Activated T-helper 17 cell treated with anti-CD3 and anti-CD28 coated beads, Interleukin-2, amount 50 U/mL, for 72 hours (primary cell): ENCODE measurements at regions not wholly inside any gene's neighbourhood (a gene's known extent, or its start where the extent isn't known, plus 50 kb on each side); places are given as distances from the start of the nearest gene placed in this dataset.

Experiments used
- ATAC-seq: fragments of 150-1000 bp; cut with Tn5 transposase; replicated peaks from 2 replicates; pipeline ENCODE4 v1.10.0; 2021; ENCODE audit warnings: mild to moderate bottlenecking, moderate library complexity
- H3K27ac Mint-ChIP-seq: one replicate; pipeline ENCODE4 v1.8.0; 2022; ENCODE audit warnings: mixed read lengths
- H3K27me3 Mint-ChIP-seq: one replicate; pipeline ENCODE4 v1.8.0; 2022; ENCODE audit warnings: mixed read lengths
- H3K36me3 Mint-ChIP-seq: one replicate; pipeline ENCODE4 v1.8.0; 2022; ENCODE audit warnings: low read depth, mild to moderate bottlenecking, mixed read lengths
- H3K4me1 Mint-ChIP-seq: one replicate; pipeline ENCODE4 v1.8.0; 2022; ENCODE audit warnings: mixed read lengths
- H3K4me3 Mint-ChIP-seq: one replicate; pipeline ENCODE4 v1.8.0; 2022; ENCODE audit warnings: mild to moderate bottlenecking, mixed read lengths
- H3K9me3 Mint-ChIP-seq: one replicate; pipeline ENCODE4 v1.8.0; 2022; ENCODE audit warnings: mixed read lengths

DNA sequence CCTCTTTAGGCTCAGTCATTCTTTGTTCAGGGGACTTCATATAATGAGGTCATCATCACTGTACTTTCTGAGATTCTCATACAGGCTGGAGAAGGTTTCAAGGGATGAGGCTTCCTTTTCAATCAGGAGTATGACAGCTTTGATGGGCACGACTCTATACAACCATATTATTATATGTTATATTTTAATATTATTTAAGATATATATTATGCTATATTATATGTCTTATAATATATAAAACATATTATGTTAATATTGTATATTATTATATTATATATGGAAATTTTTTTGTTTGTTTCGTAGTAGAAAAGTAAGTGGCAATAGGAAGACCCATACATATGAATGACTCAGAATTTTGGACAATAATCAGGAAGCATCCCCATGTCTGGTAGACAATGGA lies 78.0 kb upstream of the GATA6 start:
- no peak overlapping the region for H3K4me3 Mint-ChIP-seq
- no peaks in the 10 kb centered on the region for H3K27me3 Mint-ChIP-seq
- no peaks in the 10 kb centered on the region for H3K4me1 Mint-ChIP-seq

DNA sequence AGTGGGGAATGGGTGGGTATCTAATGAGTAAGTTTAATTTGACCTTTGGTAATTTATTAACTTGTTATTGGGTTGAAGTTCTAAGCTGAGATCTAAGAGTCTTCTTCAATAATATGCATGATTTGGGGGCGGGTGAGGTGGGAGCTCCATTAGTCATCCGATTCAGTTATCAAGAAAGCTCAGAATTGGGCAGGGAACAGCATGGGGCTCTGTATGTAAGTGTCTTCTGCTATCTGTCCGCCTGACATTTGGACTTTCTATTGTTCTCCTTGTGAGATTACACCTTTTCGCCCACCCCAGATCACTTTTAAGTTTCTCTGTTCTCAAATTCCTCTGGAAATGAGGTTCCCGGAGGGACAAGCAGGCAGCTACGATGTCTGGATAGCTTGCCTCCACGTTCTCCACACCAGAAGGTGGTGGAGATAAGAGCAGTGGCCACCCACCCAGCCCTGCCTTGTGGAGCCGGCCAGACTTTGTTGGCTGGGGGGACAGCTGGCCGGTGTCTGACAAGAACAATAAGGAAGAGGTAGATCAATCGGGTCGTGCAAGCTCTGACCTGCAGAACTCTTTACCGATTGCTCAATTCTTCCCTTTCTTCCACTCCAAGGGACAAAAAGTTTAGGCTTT lies 75.5 kb upstream of the GATA6 start:
- ATAC-seq: no peak
- no peaks in the 10 kb centered on the region for H3K9me3 Mint-ChIP-seq
- no peak overlapping the region for H3K4me3 Mint-ChIP-seq
- H3K27ac Mint-ChIP-seq: no peak overlapping the region
- no peaks in the 10 kb centered on the region for H3K4me1 Mint-ChIP-seq
- no peaks in the 10 kb centered on the region for H3K36me3 Mint-ChIP-seq
- H3K27me3 Mint-ChIP-seq: no peaks in the 10 kb centered on the region

More for the DNA sequence above, 78.0 kb upstream of the GATA6 start:
- H3K36me3 Mint-ChIP-seq: no peaks in the 10 kb centered on the region
- no peaks in the 10 kb centered on the region for H3K9me3 Mint-ChIP-seq
- no peak for ATAC-seq
- H3K27ac Mint-ChIP-seq: no peak overlapping the region

DNA sequence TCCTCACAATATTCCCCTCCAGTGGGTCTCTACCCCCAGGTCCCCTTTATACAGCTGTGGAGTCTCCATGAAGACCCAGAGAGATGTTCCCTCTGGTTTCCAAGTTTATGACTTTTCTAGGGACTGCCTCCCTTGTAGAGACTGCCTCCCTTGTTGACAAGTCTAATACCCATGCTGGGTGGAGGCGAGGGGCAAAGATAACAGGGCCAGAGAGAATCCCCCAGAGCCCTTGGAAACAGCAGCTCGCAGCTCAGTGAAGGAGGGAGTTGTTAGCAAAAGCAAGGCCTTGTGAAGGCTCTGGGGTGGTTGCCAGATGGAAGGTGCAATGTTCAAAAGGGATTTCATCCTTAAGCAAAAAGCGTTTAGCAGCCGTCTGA lies 75.0 kb upstream of the GATA6 start:
- no peaks in the 10 kb centered on the region for H3K27me3 Mint-ChIP-seq
- no peaks in the 10 kb centered on the region for H3K4me1 Mint-ChIP-seq
- no peak overlapping the region for H3K27ac Mint-ChIP-seq
- no peak for ATAC-seq
- no peaks in the 10 kb centered on the region for H3K9me3 Mint-ChIP-seq
- H3K4me3 Mint-ChIP-seq: no peak overlapping the region
- no peaks in the 10 kb centered on the region for H3K36me3 Mint-ChIP-seq

DNA sequence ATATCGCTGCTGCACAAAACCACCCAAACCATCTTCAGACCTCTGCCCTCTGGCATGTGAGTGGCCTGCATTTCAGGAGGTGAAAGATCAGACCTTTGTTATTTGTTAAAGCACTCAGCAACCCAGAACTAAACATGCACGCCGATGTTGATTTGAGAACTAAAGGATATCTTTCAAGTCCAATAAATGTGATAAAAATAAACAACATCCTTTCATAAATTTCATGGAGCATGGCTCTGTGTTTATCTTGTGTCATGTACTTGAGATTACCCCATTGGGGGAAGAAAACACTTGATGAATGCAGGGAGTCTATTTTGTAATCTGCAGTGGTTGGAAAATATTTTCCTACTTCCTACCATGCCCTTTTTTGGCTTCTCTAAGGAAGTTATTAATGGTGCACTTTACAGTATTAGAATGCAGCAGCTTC lies 70.8 kb upstream of the GATA6 start:
- H3K4me3 Mint-ChIP-seq: no peak overlapping the region
- H3K27ac Mint-ChIP-seq: no peak overlapping the region
- H3K36me3 Mint-ChIP-seq: no peaks in the 10 kb centered on the region
- H3K4me1 Mint-ChIP-seq: no peaks in the 10 kb centered on the region
- no peak for ATAC-seq
- H3K9me3 Mint-ChIP-seq: no peaks in the 10 kb centered on the region
- peaks cover 15% of the 10 kb centered on the region for H3K27me3 Mint-ChIP-seq

DNA sequence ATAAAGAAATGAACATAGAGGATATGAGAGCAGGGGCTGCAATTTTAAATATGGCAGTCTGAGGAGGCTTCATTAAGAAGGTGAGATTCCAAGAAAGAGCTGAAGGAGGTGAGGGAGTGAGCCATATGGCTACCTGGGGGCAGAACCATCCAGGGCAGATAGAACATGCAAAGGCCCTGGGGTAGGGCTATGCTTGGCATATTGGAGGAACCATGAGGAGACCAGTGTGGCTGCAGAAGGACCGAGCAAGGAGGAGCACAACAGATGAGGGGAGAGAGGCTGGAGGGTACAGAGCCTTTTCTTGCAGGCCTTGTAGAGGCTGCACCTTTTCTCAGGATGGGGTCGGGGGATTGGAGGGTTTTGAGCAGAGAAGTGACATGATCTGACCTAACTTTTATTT lies 69.5 kb upstream of the GATA6 start:
- Mint-ChIP-seq H3K36me3 (no peaks in the 10 kb centered on the region), H3K27ac (no peak overlapping the region), H3K9me3 (no peaks in the 10 kb centered on the region), H3K4me1 (no peaks in the 10 kb centered on the region), H3K4me3 (no peak overlapping the region), H3K27me3 (peaks cover 19% of the 10 kb centered on the region)
- ATAC-seq: no peak

DNA sequence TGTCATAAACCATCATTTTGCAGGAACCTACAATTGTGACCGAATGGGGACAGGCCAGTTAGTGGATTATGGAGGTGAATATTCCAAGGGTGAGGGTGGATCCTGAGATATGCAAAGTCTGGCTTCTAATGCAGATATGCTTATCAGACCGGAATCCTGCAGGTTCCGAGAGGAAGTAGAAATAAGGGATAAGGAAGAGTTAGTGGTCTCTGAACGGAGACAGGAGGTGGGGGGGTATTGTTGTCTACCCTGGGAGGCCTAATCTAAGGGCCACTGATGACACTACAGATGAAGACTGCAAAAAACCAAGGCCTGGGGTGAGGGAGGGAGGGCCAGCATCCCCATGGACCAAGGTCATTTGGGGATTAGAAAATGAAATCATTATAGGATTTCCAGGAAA lies 67.7 kb upstream of the GATA6 start:
- Mint-ChIP-seq H3K9me3 (no peaks in the 10 kb centered on the region), H3K27me3 (peaks cover 19% of the 10 kb centered on the region), H3K36me3 (no peaks in the 10 kb centered on the region), H3K27ac (no peak overlapping the region), H3K4me1 (no peaks in the 10 kb centered on the region), H3K4me3 (no peak overlapping the region)
- ATAC-seq: no peak

DNA sequence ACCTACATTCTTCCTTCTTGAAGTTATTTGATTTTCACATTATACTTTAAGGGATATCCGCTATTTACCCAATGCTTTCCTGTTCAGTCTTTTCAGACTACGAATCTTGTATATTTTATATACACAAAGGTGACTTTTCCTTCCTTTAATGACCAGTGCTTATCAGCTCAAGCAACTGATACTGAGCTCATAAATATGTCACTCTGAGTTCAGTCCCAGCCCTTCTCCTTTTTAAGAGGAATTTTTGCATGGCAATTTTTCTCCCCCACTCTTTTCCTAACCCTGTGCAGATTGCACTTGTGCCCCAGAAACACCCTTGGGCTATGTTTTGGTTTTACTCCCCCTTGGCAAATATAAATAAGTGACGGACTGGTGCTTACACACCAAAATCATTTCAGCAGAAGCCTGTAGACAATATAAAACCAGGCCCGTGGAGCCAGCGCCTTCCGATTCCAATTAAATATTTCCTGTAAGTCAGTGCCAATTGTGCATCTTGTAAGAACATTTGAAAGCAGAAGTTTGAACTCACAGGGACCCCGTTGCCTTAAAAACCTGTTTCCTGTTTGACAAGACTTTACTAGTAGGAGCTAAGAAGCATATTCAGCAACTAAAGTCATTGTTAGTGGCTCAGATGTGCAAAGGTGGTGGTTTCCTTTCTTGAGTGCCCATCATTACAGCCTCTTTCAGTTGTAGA lies 66.3 kb upstream of the GATA6 start:
- no peak overlapping the region for H3K4me3 Mint-ChIP-seq
- no peak for ATAC-seq
- H3K4me1 Mint-ChIP-seq: no peaks in the 10 kb centered on the region
- no peaks in the 10 kb centered on the region for H3K36me3 Mint-ChIP-seq
- H3K27ac Mint-ChIP-seq: no peak overlapping the region
- peaks cover 19% of the 10 kb centered on the region for H3K27me3 Mint-ChIP-seq
- no peaks in the 10 kb centered on the region for H3K9me3 Mint-ChIP-seq

DNA sequence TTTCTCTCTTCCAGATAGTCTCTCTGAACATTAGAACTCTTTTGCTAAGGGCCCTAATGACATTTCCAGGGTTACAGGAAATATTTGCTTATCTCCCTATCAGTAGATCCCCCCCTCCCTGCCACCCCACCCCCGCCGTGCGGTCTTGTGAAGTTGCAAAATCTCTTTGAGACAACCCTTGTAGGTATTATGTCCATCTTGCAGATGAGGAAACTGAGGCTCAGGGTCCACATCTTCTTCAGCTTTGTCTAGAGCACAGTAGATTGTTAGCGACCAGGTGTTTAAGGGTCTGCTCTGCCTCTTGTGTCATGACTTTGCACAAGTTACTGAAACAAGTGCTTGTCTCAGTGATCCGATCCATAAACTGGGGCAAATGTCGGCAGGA lies 65.8 kb upstream of the GATA6 start:
- no peak for ATAC-seq
- Mint-ChIP-seq H3K27ac (no peak overlapping the region), H3K9me3 (no peaks in the 10 kb centered on the region), H3K4me1 (no peaks in the 10 kb centered on the region), H3K36me3 (no peaks in the 10 kb centered on the region), H3K4me3 (no peak overlapping the region), H3K27me3 (peaks cover 19% of the 10 kb centered on the region)

DNA sequence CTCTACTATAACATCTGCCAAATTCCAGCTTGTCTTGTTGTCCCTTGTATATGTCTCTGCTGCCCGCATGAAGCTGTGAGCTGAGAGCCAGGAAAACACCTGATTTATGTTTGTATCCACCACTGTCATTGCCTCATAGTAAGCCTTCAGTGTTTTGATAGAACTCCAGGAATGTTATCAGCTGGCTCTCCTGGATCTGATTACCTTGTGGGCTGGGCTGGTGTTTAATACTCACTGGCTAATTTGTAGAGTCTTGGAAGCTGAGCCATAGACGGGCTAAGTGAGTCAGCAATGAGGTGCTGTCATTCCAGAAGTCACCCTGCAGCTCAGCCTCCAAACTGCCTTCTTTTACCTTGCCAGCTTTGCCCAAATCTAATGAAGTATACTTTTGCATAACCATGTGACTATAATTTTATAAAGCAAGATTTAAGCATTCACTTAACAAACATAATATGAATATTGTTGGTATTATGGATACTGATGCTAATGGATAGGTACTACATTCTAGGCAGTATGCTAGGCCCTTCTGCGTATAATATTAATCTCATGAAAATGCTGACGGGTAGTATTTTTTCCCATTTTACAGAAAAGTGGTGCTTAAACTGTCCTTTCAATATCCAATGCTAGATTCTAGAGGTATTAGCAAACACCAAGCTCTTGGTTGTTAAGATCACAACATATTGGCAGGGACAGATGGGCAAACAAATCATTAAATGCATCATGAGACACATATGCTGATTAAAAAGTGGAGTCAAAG lies 62.7 kb upstream of the GATA6 start:
- no peaks in the 10 kb centered on the region for H3K36me3 Mint-ChIP-seq
- H3K9me3 Mint-ChIP-seq: no peaks in the 10 kb centered on the region
- H3K27me3 Mint-ChIP-seq: peaks cover 12% of the 10 kb centered on the region
- no peak for ATAC-seq
- H3K27ac Mint-ChIP-seq: no peak overlapping the region
- H3K4me1 Mint-ChIP-seq: no peaks in the 10 kb centered on the region
- no peak overlapping the region for H3K4me3 Mint-ChIP-seq

DNA sequence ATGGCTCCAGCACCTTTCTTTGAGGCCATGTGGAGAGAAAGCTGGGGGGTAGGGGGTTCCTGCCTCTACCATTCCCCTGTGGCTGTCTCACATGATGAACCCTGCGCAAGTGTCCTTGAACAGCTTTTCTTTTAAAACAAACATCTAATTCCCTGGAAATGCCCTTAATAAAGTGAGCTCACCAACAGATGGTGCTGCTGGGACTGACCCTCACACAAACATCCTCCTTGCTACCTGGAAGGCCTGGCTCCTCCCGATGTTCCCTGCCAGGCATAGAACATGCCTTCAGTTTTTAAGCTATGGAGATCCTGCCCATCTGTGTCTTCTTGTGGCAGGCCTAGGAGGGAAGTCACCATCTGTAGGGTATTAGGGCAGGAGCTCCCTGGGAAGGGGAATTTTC lies 60.7 kb upstream of the GATA6 start:
- ATAC-seq: no peak
- H3K27ac Mint-ChIP-seq: no peak overlapping the region
- no peaks in the 10 kb centered on the region for H3K36me3 Mint-ChIP-seq
- peaks cover 4% of the 10 kb centered on the region for H3K27me3 Mint-ChIP-seq
- H3K4me1 Mint-ChIP-seq: no peaks in the 10 kb centered on the region
- H3K4me3 Mint-ChIP-seq: no peak overlapping the region
- H3K9me3 Mint-ChIP-seq: no peaks in the 10 kb centered on the region

DNA sequence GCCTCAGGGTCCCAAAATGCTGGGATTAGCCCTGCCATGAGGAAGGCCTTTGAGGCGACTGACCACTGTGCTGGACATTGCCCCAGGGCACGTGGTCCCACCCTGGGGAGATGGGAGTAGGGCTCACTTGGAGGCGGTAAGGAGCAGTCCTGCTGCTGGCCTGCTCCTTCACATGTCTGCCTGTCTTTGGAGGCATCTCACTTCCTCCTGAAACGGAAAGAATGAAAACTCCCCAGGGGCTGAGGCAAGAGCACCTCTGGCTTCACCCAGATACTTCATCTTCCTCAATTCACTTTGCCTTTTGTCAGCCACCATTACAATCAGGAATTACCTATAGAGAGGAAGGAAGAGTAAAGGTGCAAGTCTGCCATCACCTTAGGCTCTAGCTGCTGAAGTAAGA lies 59.9 kb upstream of the GATA6 start:
- no peaks in the 10 kb centered on the region for H3K9me3 Mint-ChIP-seq

DNA sequence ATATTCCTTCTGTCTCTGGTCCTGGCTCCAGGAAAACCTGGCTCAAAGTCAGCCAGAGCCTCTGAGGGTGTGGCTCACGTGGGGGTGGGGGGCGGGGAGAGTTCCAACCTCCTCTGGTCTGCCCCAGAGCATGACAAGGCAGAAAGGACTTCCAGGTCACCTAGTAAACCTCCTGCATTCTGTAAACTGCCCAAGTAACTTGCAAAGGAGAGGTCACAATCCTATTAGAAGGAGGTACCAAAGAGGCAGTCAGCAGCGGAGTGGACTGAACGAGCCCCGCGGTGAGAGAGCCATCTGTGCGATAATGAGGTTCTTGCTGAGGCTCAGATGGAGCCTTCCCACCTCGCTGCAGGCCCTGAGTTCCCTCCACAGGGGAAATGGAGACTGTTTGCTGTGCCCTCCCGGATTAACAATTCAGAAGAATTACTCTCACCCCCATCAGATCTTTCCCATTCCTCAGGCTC lies 58.9 kb upstream of the GATA6 start:
- no peaks in the 10 kb centered on the region for H3K4me1 Mint-ChIP-seq
- H3K4me3 Mint-ChIP-seq: no peak overlapping the region
- H3K9me3 Mint-ChIP-seq: no peaks in the 10 kb centered on the region
- H3K36me3 Mint-ChIP-seq: no peaks in the 10 kb centered on the region
- H3K27ac Mint-ChIP-seq: no peak overlapping the region
- H3K27me3 Mint-ChIP-seq: no peaks in the 10 kb centered on the region
- ATAC-seq: no peak

More for the DNA sequence above, 59.9 kb upstream of the GATA6 start:
- no peaks in the 10 kb centered on the region for H3K4me1 Mint-ChIP-seq
- no peak for ATAC-seq
- no peak overlapping the region for H3K27ac Mint-ChIP-seq
- no peak overlapping the region for H3K4me3 Mint-ChIP-seq
- no peaks in the 10 kb centered on the region for H3K27me3 Mint-ChIP-seq
- no peaks in the 10 kb centered on the region for H3K36me3 Mint-ChIP-seq

DNA sequence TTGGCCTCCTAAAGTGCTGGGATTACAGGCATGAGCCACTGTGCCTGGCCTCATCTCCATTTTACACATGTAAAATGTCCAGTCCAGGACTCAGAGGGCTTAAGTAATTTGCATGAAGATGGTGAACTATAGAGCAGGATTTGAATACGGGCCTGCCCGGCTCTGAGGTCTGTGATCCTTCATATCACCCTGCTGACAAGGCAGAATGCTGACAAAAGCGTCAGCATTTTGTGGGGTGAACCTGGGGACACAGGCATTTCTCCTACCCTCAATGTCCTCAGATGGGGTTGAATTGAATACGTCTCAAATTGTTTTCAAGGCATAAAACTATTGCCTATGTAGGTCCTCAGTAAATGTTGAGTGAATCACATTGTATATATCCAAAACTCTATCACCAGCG lies 57.2 kb upstream of the GATA6 start:
- no peaks in the 10 kb centered on the region for H3K4me1 Mint-ChIP-seq
- H3K4me3 Mint-ChIP-seq: no peak overlapping the region
- H3K36me3 Mint-ChIP-seq: no peaks in the 10 kb centered on the region
- no peak for ATAC-seq
- no peak overlapping the region for H3K27ac Mint-ChIP-seq
- H3K27me3 Mint-ChIP-seq: no peaks in the 10 kb centered on the region
- H3K9me3 Mint-ChIP-seq: no peaks in the 10 kb centered on the region

DNA sequence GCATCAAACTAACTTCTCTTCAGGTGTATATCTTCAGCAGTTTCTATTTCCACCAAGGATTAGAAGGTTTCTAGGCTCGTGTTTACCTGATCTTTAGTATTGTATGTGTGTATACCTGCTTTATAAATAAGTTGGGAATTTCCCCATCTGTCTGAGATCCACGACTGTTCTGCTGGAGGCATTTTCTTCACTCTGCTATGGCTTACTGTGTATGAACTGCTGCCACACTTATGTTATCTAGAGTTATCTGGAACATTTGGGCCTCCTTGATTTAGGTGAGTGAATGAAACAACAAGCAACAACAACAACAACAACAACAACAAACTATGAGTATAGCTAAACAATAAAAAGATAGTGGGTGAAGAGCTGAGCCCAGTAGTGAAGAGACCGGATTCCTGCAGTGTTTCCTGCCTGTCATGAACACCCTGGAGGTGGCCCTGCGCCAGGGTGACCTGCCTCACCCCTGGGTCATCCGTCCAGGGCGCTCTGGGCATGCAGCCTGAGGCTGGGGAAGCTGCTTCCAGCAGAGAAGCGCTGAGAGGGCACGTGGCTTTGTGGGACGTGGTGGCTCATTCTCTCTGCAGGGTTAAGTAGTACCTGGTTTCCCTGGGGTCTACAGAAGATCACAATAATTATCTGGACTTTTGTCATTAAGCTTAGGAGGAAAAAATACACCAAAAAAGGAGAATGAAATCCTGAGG lies 56.1 kb upstream of the GATA6 start:
- H3K27me3 Mint-ChIP-seq: no peaks in the 10 kb centered on the region
- no peak overlapping the region for H3K4me3 Mint-ChIP-seq
- no peaks in the 10 kb centered on the region for H3K36me3 Mint-ChIP-seq
- ATAC-seq: no peak
- no peaks in the 10 kb centered on the region for H3K9me3 Mint-ChIP-seq
- no peaks in the 10 kb centered on the region for H3K4me1 Mint-ChIP-seq
- H3K27ac Mint-ChIP-seq: no peak overlapping the region
